H9 (cell line): ENCODE measurements at regions not wholly inside any gene's neighbourhood (a gene's known extent, or its start where the extent isn't known, plus 50 kb on each side); places are given as distances from the start of the nearest gene placed in this dataset.

ENCODE experiments used
- DNase-seq: peaks from one replicate; pipeline ENCODE4 v3.0.0-alpha.2; 2017
- H2AFZ ChIP-seq: one replicate; pipeline ENCODE4 v1.6.1; 2013; ENCODE audit warnings: mild to moderate bottlenecking, low read length, control low read depth, moderate library complexity
- H2AK5ac ChIP-seq: 2 replicates; pipeline ENCODE4 v1.6.1; 2013; ENCODE audit warnings: low read length, control low read depth, mixed read lengths; ENCODE audit not compliant: insufficient read length
- H2BK120ac ChIP-seq: one replicate; pipeline ENCODE4 v1.6.1; 2013; ENCODE audit warnings: low read depth, mild to moderate bottlenecking, low read length, control low read depth, inconsistent platforms; ENCODE audit not compliant: poor library complexity, severe bottlenecking
- H2BK12ac ChIP-seq: 2 replicates; pipeline ENCODE4 v1.6.1; 2013; ENCODE audit warnings: low read length, control low read depth, mixed read lengths, low read depth; ENCODE audit not compliant: insufficient read length
- H2BK15ac ChIP-seq: 2 replicates; pipeline ENCODE4 v1.6.1; 2013; ENCODE audit warnings: low read depth, low read length, control low read depth
- H2BK20ac ChIP-seq: one replicate; pipeline ENCODE4 v1.6.1; 2013; ENCODE audit warnings: low read depth, mild to moderate bottlenecking, low read length, control low read depth, inconsistent platforms; ENCODE audit not compliant: poor library complexity, severe bottlenecking
- H2BK5ac ChIP-seq: 2 replicates; pipeline ENCODE4 v1.6.1; 2013; ENCODE audit warnings: low read length, control low read depth, mixed read lengths; ENCODE audit not compliant: insufficient read length
- H3K14ac ChIP-seq: 2 replicates; pipeline ENCODE4 v1.6.1; 2013; ENCODE audit warnings: low read length, control low read depth; ENCODE audit not compliant: insufficient read depth
- H3K18ac ChIP-seq: 2 replicates; pipeline ENCODE4 v1.6.1; 2013; ENCODE audit warnings: low read depth, mild to moderate bottlenecking, mixed read lengths, low read length, control low read depth; ENCODE audit not compliant: insufficient read length
- H3K23ac ChIP-seq: 2 replicates; pipeline ENCODE4 v1.6.1; 2013; ENCODE audit warnings: low read length, control low read depth, mixed read lengths, low read depth; ENCODE audit not compliant: insufficient read length
- H3K23me2 ChIP-seq: 2 replicates; pipeline ENCODE4 v1.6.1; 2013; ENCODE audit warnings: low read depth, mild to moderate bottlenecking, mixed read lengths, low read length, control low read depth; ENCODE audit not compliant: insufficient read length, poor library complexity, severe bottlenecking
- H3K27ac ChIP-seq: 2 replicates; pipeline ENCODE4 v1.5.1; 2013; ENCODE audit warnings: low read length, control low read depth, mixed read lengths, low read depth; ENCODE audit not compliant: insufficient read length
- H3K27me3 ChIP-seq: 2 replicates; pipeline ENCODE4 v1.6.1; 2013; ENCODE audit warnings: low read length, control low read depth, inconsistent platforms; ENCODE audit not compliant: insufficient read depth
- H3K4ac ChIP-seq: 2 replicates; pipeline ENCODE4 v1.6.1; 2013; ENCODE audit warnings: low read depth, mild to moderate bottlenecking, control low read depth, inconsistent platforms, low read length, moderate library complexity
- H3K4me1 ChIP-seq: 2 replicates; pipeline ENCODE4 v1.6.1; 2013; ENCODE audit warnings: low read length, control low read depth, inconsistent platforms; ENCODE audit not compliant: insufficient read depth
- H3K4me2 ChIP-seq: 2 replicates; pipeline ENCODE4 v1.6.1; 2013; ENCODE audit warnings: low read length, control low read depth, mixed read lengths; ENCODE audit not compliant: insufficient read length, insufficient read depth
- H3K56ac ChIP-seq: 2 replicates; pipeline ENCODE4 v1.6.1; 2013; ENCODE audit warnings: low read depth, mild to moderate bottlenecking, mixed read lengths, low read length, control low read depth; ENCODE audit not compliant: insufficient read length
- H3K79me1 ChIP-seq: 2 replicates; pipeline ENCODE4 v1.6.1; 2013; ENCODE audit warnings: low read depth, mild to moderate bottlenecking, moderate library complexity, low read length, control low read depth, inconsistent platforms; ENCODE audit not compliant: insufficient read depth, poor library complexity, severe bottlenecking
- H3K79me2 ChIP-seq: 2 replicates; pipeline ENCODE4 v1.6.1; 2013; ENCODE audit warnings: low read length, control low read depth, inconsistent platforms; ENCODE audit not compliant: insufficient read depth
- H3K9ac ChIP-seq: 2 replicates; pipeline ENCODE4 v1.6.1; 2013; ENCODE audit warnings: low read length, control low read depth, mixed read lengths; ENCODE audit not compliant: insufficient read length; ENCODE audit errors: extremely low read depth
- H3K9me3 ChIP-seq: one replicate; pipeline ENCODE4 v1.6.1; 2013; ENCODE audit warnings: low read depth, low read length, inconsistent platforms; ENCODE audit not compliant: control insufficient read depth
- H3T11ph ChIP-seq: one replicate; pipeline ENCODE4 v1.6.1; 2013; ENCODE audit warnings: mild to moderate bottlenecking, low read length, control low read depth, inconsistent platforms
- H4K20me1 ChIP-seq: one replicate; pipeline ENCODE4 v1.6.1; 2013; ENCODE audit not compliant: control insufficient read depth, insufficient read length, insufficient read depth
- H4K5ac ChIP-seq: 2 replicates; pipeline ENCODE4 v1.6.1; 2013; ENCODE audit warnings: low read depth, mild to moderate bottlenecking, mixed read lengths, low read length, control low read depth; ENCODE audit not compliant: insufficient read length
- H4K8ac ChIP-seq: replicated peaks from 2 replicates; pipeline ENCODE4 v1.6.1; 2013; ENCODE audit warnings: low read length, control low read depth, mixed read lengths, low read depth; ENCODE audit not compliant: insufficient read length
- H4K91ac ChIP-seq: 2 replicates; pipeline ENCODE4 v1.6.1; 2013; ENCODE audit warnings: low read depth, mild to moderate bottlenecking, moderate library complexity, mixed read lengths, low read length, control low read depth; ENCODE audit not compliant: insufficient read length
- H3K27ac Mint-ChIP-seq, 3 experiments: 2 replicates in 2 of 3; 3 replicates in 1 of 3; pipeline ENCODE4 v1.8.0; 2020 to 2021; ENCODE audit warnings: mixed read lengths in 3 of 3, mild to moderate bottlenecking in 1 of 3, moderate library complexity in 1 of 3
- H3K27me3 Mint-ChIP-seq: 2 replicates; pipeline ENCODE4 v1.8.0; 2021; ENCODE audit warnings: low read depth, mild to moderate bottlenecking, moderate library complexity, mixed read lengths
- H3K36me3 Mint-ChIP-seq, 3 experiments: 2 replicates in 2 of 3; 3 replicates in 1 of 3; pipeline ENCODE4 v1.8.0; 2020 to 2021; ENCODE audit warnings: low read depth in 3 of 3, mixed read lengths in 3 of 3; ENCODE audit not compliant: insufficient read depth in 1 of 3
- H3K4me1 Mint-ChIP-seq, 2 experiments: 2 replicates each; pipeline ENCODE4 v1.8.0; 2020; ENCODE audit warnings: mixed read lengths in 2 of 2
- H3K4me3 Mint-ChIP-seq, 2 experiments: 2 replicates in 1 of 2; 3 replicates in 1 of 2; pipeline ENCODE4 v1.8.0; 2020 to 2021; ENCODE audit warnings: mild to moderate bottlenecking in 2 of 2, mixed read lengths in 2 of 2, moderate library complexity in 1 of 2
- H3K9me3 Mint-ChIP-seq, 2 experiments: 2 replicates in 1 of 2; 3 replicates in 1 of 2; pipeline ENCODE4 v1.8.0; 2020; ENCODE audit warnings: mild to moderate bottlenecking in 2 of 2, mixed read lengths in 2 of 2, moderate library complexity in 1 of 2
- WGBS: extraction: QIAGEN DNeasy Blood & Tissue Kit; methylation state at CpG from one replicate; pipeline ENCODE4 v1.1.7; 2013; ENCODE audit warnings: missing lambda C conversion rate, low lambda C conversion rate, mixed read lengths; ENCODE audit not compliant: insufficient read length; ENCODE audit errors: extremely low coverage; 5-methylcytosine and 5-hydroxymethylcytosine counted together
- TF ChIP-seq, protein P1 (sequence below): fragments of 200-600 bp; sonication (generic); conservative IDR thresholded peaks from 3 replicates; pipeline ENCODE4 v1.8.0; 2021; ENCODE audit warnings: antibody characterized with exemption, mild to moderate bottlenecking

- Histone ChIP-seq H4K20me1 (no peaks in the 10 kb centered on the region), H3K14ac (no peak overlapping the region), H2BK12ac (no peak overlapping the region), H4K91ac (no peak overlapping the region), H3K4me2 (no peak overlapping the region), H3K23me2 (no peaks in the 10 kb centered on the region), H3K9ac (no peak overlapping the region), H3K4me1 (peaks cover 2% of the 10 kb centered on the region; the same call in 1 of the 2 replicates), H3K27ac (no peak overlapping the region), H3K56ac (no peak overlapping the region), H2BK5ac (no peak overlapping the region), H3K27me3 (no peaks in the 10 kb centered on the region), H2BK20ac (no peak overlapping the region), H2AK5ac (no peak overlapping the region), H3K79me2 (no peaks in the 10 kb centered on the region), H4K5ac (no peak overlapping the region), H3K79me1 (no peaks in the 10 kb centered on the region), H3K4ac (no peak overlapping the region), H3K23ac (no peak overlapping the region), H3K18ac (no peak overlapping the region), H2BK120ac (no peak overlapping the region), H2BK15ac (no peak overlapping the region), H3K9me3 (no peaks in the 10 kb centered on the region), H2AFZ (no peak overlapping the region), H3T11ph (no peak overlapping the region), H4K8ac (no peak overlapping the region)
- no peaks in the 10 kb centered on the region for H3K36me3 Mint-ChIP-seq
- no CpG with 5 or more reads among the region's 6 CpGs for WGBS
- H3K4me1 Mint-ChIP-seq = peaks cover 31% of the 10 kb centered on the region in 2 experiments
- TF ChIP-seq, protein P1, sequence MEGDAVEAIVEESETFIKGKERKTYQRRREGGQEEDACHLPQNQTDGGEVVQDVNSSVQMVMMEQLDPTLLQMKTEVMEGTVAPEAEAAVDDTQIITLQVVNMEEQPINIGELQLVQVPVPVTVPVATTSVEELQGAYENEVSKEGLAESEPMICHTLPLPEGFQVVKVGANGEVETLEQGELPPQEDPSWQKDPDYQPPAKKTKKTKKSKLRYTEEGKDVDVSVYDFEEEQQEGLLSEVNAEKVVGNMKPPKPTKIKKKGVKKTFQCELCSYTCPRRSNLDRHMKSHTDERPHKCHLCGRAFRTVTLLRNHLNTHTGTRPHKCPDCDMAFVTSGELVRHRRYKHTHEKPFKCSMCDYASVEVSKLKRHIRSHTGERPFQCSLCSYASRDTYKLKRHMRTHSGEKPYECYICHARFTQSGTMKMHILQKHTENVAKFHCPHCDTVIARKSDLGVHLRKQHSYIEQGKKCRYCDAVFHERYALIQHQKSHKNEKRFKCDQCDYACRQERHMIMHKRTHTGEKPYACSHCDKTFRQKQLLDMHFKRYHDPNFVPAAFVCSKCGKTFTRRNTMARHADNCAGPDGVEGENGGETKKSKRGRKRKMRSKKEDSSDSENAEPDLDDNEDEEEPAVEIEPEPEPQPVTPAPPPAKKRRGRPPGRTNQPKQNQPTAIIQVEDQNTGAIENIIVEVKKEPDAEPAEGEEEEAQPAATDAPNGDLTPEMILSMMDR = no peak
- no peaks in the 10 kb centered on the region for H3K27me3 Mint-ChIP-seq
- H3K9me3 Mint-ChIP-seq = no peaks in the 10 kb centered on the region
- H3K27ac Mint-ChIP-seq = peak overlapping the region in 1 of 3 experiments; percentile 42; a peak in 1 of 7 replicates
- H3K4me3 Mint-ChIP-seq = no peak overlapping the region
- DNase-seq = no peak
Measured at GRCh38 chr14:100440758-100441203, 117.6 kb downstream of the SLC25A47 start.
